ENCODE measurements at regions not wholly inside any gene's neighbourhood (a gene's known extent, or its start where the extent isn't known, plus 50 kb on each side); places are given as distances from the start of the nearest gene placed in this dataset.

GRCh38 chr9:86796666-86797065, 150.6 kb downstream of the GAS1 start:
- DNase-seq (ENCODE audit: low read depth): no peak

- DNase-seq (ENCODE audit: low read depth): peak; percentile 79
Observed at GRCh38 chr9:86795823-86796553, 151.3 kb downstream of the GAS1 start.

DNA sequence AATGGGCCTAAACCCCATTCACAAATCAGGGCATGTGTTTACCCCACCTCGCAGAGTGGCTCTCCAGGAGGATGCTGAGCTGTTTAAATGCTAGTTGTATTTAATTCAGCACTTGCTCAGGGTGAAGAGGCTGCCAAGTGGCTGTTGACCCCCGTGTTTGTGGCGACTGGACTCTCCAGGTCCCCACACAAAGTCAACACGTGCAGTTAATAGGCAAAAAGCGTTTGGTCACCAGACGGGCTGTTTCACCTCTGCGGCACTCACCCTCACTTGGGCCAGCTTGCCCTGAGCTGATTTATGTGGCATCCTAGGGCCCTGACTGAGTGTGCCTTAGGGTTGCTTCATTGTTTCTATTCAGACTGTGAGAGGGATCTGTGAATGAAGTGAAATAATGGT, 152.3 kb downstream of the GAS1 start:
- no peak for DNase-seq (ENCODE audit: low read depth)

GRCh38 chr9:86794391-86795046, 152.8 kb downstream of the GAS1 start:
- peak; percentile 16 for DNase-seq (ENCODE audit: low read depth)

GRCh38 chr9:86792136-86792535, 155.2 kb downstream of the GAS1 start:
- DNase-seq (ENCODE audit: low read depth): no peak

- no peak for DNase-seq (ENCODE audit: low read depth)
Observed at GRCh38 chr9:86790805-86791204, 156.5 kb downstream of the GAS1 start.

- no peak for DNase-seq (ENCODE audit: low read depth)
Observed at GRCh38 chr9:86788456-86788855, 158.8 kb downstream of the GAS1 start.

DNA sequence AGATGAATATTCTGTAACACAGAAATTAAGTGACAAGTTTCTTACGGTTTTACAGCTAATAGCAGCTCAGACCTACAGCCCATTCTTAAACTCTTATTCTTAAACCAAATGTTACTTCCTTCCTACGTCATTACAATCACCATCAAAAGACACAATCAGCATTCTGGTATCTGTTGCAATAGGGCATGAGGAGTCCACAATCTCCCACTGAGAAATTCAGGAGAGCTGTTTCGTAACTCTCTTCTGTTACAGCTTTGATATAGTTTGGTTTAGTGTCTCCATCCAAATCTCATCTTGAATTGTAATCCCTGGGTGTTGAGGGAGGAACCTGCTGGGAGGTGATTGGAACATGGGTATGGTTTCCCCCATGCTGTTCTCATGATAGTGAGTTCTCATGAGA, 163.4 kb downstream of the GAS1 start:
- no peak for DNase-seq (ENCODE audit: low read depth)

DNA sequence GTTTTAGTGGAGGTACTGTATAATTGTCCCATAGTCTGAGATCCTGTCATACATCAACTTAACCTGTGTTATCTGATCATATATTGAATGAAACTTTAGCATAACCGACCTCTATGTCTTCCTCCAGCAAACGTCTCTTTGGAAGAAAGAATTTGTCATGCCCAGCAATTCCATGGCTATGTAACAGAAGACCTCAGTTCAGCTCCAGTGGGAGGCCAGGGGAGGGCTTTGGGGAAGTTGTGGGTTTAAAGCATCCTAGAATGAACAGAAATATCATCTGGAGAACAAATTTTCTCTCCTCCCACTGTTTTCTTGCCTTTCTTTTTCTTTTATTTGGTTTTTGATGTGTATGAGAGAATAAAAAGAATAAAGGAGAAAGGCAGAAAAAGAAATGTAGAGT, 164.5 kb downstream of the GAS1 start:
- DNase-seq (ENCODE audit: low read depth): no peak

DNA sequence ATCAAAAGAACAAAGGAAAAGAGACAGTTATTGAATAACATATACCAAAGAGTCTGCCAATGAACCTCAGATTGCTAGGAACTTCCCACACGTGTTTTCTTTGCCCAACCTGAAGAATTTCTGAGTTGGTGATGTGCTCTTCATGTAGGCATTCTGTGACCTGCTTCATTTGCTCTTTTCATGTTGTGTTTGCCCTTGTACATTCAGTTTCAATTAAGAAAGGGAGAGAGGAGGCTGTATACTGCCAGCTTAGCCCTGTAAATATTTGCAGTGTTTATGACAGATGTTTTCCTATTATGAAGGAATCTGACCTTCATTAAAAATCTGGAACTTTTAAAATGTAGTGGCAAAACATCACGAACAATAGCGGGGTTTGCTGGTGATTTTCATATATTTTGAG, 168.5 kb downstream of the GAS1 start:
- no peak for DNase-seq (ENCODE audit: low read depth)

GRCh38 chr9:86775718-86776117, 171.6 kb downstream of the GAS1 start:
- no peak for DNase-seq (ENCODE audit: low read depth)

- no peak for DNase-seq (ENCODE audit: low read depth)
Observed at GRCh38 chr9:86774116-86774515, 173.2 kb downstream of the GAS1 start.

DNA sequence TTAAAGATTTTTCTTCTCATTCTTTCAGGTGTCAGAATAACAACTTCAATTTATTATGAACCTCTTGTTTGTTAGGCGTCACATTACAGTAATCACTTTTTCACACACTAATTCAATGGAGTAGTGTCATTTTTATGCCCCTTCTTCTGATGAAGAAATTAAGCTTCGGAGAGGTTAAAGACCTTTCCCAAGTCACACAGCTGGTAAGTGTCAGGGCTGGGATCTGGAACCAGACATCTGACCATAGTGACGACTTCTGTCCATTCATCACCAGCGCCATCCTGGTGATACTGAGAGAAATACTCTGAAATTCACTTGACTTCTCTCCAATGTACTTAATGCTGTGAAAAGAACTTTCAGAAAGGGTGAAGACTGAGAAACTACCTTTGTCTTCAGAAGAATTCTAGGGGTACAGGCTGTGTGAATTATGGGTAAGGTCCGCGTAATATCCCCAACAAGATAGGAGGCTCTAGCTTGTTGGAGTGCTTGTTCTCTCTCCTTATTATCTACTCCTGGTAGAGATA, 173.8 kb downstream of the GAS1 start:
- no peak for DNase-seq (ENCODE audit: low read depth)

- DNase-seq (ENCODE audit: low read depth): no peak
Observed at GRCh38 chr9:86772635-86772993, 174.7 kb downstream of the GAS1 start.

DNA sequence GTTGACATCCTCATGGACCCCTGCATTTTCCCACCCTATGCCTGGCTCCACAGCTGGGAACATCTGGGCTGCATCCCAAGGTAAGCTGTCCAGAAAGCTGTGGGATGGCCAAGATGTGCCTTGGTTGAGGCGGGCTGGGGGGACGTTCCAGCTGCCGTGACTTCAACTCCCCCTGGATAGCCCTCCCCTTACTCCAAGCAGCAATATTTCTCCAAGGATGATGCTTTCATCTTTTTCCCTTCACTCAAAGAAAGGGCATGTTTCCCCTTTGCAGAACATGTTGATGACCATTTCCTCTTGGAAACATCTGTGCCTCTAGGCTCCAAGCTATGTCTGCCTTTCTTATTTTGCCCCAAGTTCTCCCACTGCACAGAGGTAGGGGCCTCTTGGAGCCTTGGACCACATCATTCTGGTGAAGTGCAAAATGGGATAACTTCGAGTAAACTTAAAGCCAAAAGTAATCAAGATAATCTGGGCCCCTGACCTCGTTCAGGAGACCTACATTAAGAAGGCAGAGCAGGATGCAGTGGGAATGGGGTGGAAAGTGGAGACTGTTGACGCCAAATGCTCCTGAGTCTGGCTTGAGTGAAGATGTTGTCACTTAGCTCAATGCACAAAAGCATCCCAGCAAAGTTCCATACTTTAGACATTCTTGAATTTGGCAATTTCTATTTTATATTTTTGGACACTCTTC, 175.2 kb downstream of the GAS1 start:
- DNase-seq (ENCODE audit: low read depth): no peak

DNA sequence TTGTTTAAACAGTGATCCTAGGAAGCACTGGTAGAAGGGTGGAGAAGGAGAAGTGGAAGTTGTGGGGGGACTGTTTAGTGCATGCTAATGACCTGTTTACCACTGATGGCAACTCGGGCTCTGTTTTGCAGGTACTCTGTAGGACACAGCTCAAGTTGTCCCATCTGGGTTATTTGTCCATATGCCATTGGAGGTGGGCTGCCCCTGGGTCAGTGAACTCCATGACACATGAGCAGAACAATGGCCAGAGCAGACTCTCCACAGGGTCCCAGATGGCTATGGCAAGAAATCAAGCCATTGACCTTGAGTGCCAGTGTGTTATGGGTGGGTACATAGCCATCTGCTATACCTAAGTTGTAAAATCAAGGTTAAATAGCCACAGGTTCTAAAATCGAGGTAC, 175.9 kb downstream of the GAS1 start:
- no peak for DNase-seq (ENCODE audit: low read depth)

DNA sequence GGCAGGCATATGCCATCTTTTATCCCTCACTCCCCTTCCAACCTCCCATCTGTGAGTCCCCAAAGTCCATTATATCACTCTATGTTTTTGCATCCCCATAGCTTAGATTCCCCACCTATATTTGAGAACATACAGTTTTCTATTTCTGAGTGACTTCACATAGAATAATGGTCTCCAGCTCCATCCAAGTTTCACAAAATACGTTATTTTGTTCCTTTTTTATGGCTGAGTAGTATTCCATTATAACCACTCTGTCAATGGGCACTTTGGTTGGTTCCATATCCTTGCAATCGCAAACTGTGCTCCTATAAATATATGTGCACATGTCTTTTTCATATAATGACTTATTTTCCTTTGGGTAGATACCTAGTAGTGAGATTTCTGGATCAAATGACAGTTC, 178.6 kb downstream of the GAS1 start:
- no peak for DNase-seq (ENCODE audit: low read depth)

DNA sequence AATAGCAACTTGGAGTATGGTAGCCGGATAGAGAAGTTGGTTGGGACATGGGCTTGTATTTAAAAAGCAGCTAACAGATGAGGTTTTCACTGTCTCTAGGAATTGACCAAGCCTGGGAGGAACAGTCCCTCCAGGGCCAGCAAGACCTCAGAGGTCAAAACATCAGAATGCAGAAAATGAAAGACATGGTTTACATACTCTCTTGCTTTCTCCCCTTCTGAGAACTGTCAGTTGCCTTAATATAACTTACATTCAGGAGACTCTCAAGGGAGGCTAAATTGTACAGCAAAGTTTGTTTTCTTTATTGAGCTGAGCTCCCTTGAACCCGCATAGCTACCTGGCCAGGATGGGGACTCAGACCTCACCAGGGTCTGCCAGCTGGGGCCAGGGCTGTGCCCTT, 179.3 kb downstream of the GAS1 start:
- no peak for DNase-seq (ENCODE audit: low read depth)

- DNase-seq (ENCODE audit: low read depth): no peak
Observed at GRCh38 chr9:86767373-86767772, 179.9 kb downstream of the GAS1 start.

GRCh38 chr9:86766912-86767311, 180.4 kb downstream of the GAS1 start:
- peak; percentile 89 for DNase-seq (ENCODE audit: low read depth)

- no peak for DNase-seq (ENCODE audit: low read depth)
Observed at GRCh38 chr9:86766511-86766910, 180.8 kb downstream of the GAS1 start.

GRCh38 chr9:86765746-86766430, 181.4 kb downstream of the GAS1 start:
- no peak for DNase-seq (ENCODE audit: low read depth)

Data from myocyte (in vitro differentiated cells).